ENCODE measurements at regions not wholly inside any gene's neighbourhood (a gene's known extent, or its start where the extent isn't known, plus 50 kb on each side); places are given as distances from the start of the nearest gene placed in this dataset.

GRCh38 chr5:106386287-106386686, 1284.5 kb downstream of the EFNA5 start:
- no peaks in the 10 kb centered on the region for H3K9me3 ChIP-seq (replicated peaks in 1 of 11)
- H3K27me3 ChIP-seq, result peaks cover 0 to 13% (median 0%) of the 10 kb centered on the region in 11 experiments; a peak in 3 of 22 replicates
- no peaks in the 10 kb centered on the region for H3K36me3 ChIP-seq
- H3K9ac ChIP-seq, result no peak overlapping the region
- no peak overlapping the region for H3K4me3 ChIP-seq
- H3K4me1 ChIP-seq, result no peaks in the 10 kb centered on the region
- H3K27ac ChIP-seq, result no peak overlapping the region
- no peaks in the 10 kb centered on the region for H4K20me1 ChIP-seq
- TF ChIP-seq Cebpa-rat (IDR thresholded peaks at IDR 0.05), result no peak
- H3K4me2 ChIP-seq, result no peak overlapping the region

- Histone ChIP-seq H3K4me3 (no peak overlapping the region), H3K4me2 (no peak overlapping the region), H3K4me1 (peaks cover 0 to 11% (median 4%) of the 10 kb centered on the region in 10 experiments; a peak in 7 of 20 replicates), H3K9ac (no peak overlapping the region), H4K20me1 (no peaks in the 10 kb centered on the region), H3K27me3 (peaks cover 0 to 46% (median 0%) of the 10 kb centered on the region in 11 experiments; a peak in 5 of 22 replicates), H3K36me3 (no peaks in the 10 kb centered on the region), H3K27ac (no peak overlapping the region), H3K9me3 (replicated peaks in 1 of 11) (no peaks in the 10 kb centered on the region; a peak in 1 of 22 replicates)
- TF ChIP-seq Cebpa-rat (IDR thresholded peaks at IDR 0.05), result no peak
Measured at GRCh38 chr5:106380736-106381135, 1290.0 kb downstream of the EFNA5 start.

- no peaks in the 10 kb centered on the region; a peak in 1 of 22 replicates for H3K9me3 ChIP-seq (replicated peaks in 1 of 11)
- H3K9ac ChIP-seq, result no peak overlapping the region
- no peaks in the 10 kb centered on the region for H3K36me3 ChIP-seq
- TF ChIP-seq Cebpa-rat (IDR thresholded peaks at IDR 0.05), result no peak
- peaks cover 0 to 11% (median 4%) of the 10 kb centered on the region in 10 experiments; a peak in 7 of 20 replicates for H3K4me1 ChIP-seq
- H4K20me1 ChIP-seq, result no peaks in the 10 kb centered on the region
- H3K4me3 ChIP-seq, result no peak overlapping the region
- peaks cover 0 to 53% (median 0%) of the 10 kb centered on the region in 11 experiments; a peak in 5 of 22 replicates for H3K27me3 ChIP-seq
- peak overlapping the region in 4 of 11 experiments; percentile 8 to 53 (median 30); a peak in 6 of 22 replicates for H3K4me2 ChIP-seq
- H3K27ac ChIP-seq, result no peak overlapping the region
Measured at GRCh38 chr5:106376522-106376921, 1294.2 kb downstream of the EFNA5 start.

GRCh38 chr5:106374956-106375355, 1295.8 kb downstream of the EFNA5 start:
- peaks cover 0 to 13% (median 2%) of the 10 kb centered on the region in 11 experiments; a peak in 7 of 22 replicates for H3K9me3 ChIP-seq (replicated peaks in 1 of 11)
- no peaks in the 10 kb centered on the region for H3K36me3 ChIP-seq
- no peak for TF ChIP-seq Cebpa-rat (IDR thresholded peaks at IDR 0.05)
- H3K27me3 ChIP-seq, result peaks cover 0 to 46% (median 0%) of the 10 kb centered on the region in 11 experiments; a peak in 5 of 22 replicates
- H4K20me1 ChIP-seq, result no peaks in the 10 kb centered on the region
- H3K9ac ChIP-seq, result no peak overlapping the region
- no peak overlapping the region for H3K4me3 ChIP-seq
- H3K27ac ChIP-seq, result no peak overlapping the region
- no peak overlapping the region for H3K4me2 ChIP-seq
- peaks cover 0 to 11% (median 4%) of the 10 kb centered on the region in 10 experiments; a peak in 7 of 20 replicates for H3K4me1 ChIP-seq

GRCh38 chr5:106368021-106368420, 1302.7 kb downstream of the EFNA5 start:
- no peak overlapping the region for H3K4me2 ChIP-seq
- no peak overlapping the region for H3K27ac ChIP-seq
- H3K36me3 ChIP-seq, result no peaks in the 10 kb centered on the region
- no peaks in the 10 kb centered on the region for H4K20me1 ChIP-seq
- H3K27me3 ChIP-seq, result no peaks in the 10 kb centered on the region
- no peaks in the 10 kb centered on the region for H3K4me1 ChIP-seq
- H3K9ac ChIP-seq, result no peak overlapping the region
- TF ChIP-seq Cebpa-rat (IDR thresholded peaks at IDR 0.05), result no peak
- H3K4me3 ChIP-seq, result no peak overlapping the region
- peaks cover 0 to 19% (median 6%) of the 10 kb centered on the region in 11 experiments; a peak in 8 of 22 replicates for H3K9me3 ChIP-seq (replicated peaks in 1 of 11)

- Histone ChIP-seq H3K4me1 (no peaks in the 10 kb centered on the region), H3K36me3 (no peaks in the 10 kb centered on the region), H3K27me3 (no peaks in the 10 kb centered on the region), H3K27ac (no peak overlapping the region), H3K9me3 (replicated peaks in 1 of 11) (peaks cover under 1 to 25% (median 9%) of the 10 kb centered on the region in 11 experiments; a peak in 11 of 22 replicates), H3K4me2 (no peak overlapping the region), H3K9ac (no peak overlapping the region), H3K4me3 (no peak overlapping the region), H4K20me1 (no peaks in the 10 kb centered on the region)
- no peak for TF ChIP-seq Cebpa-rat (IDR thresholded peaks at IDR 0.05)
Measured at GRCh38 chr5:106367281-106367680, 1303.5 kb downstream of the EFNA5 start.

GRCh38 chr5:106363578-106363977, 1307.2 kb downstream of the EFNA5 start:
- Histone ChIP-seq H3K27me3 (no peaks in the 10 kb centered on the region), H3K9ac (no peak overlapping the region)

GRCh38 chr5:106361905-106362304, 1308.8 kb downstream of the EFNA5 start:
- Histone ChIP-seq H3K4me2 (no peak overlapping the region), H3K36me3 (no peaks in the 10 kb centered on the region), H3K27ac (no peak overlapping the region), H3K4me3 (no peak overlapping the region), H3K9me3 (replicated peaks in 1 of 11) (peaks cover 5 to 16% (median 11%) of the 10 kb centered on the region in 11 experiments; a peak in 15 of 22 replicates), H4K20me1 (no peaks in the 10 kb centered on the region), H3K4me1 (0 out of 20 replicates have a peak, but pooled peaks cover 0 to 3% (median 0%) of the 10 kb centered on the region in 10 experiments), H3K9ac (no peak overlapping the region), H3K27me3 (no peaks in the 10 kb centered on the region)
- TF ChIP-seq Cebpa-rat (IDR thresholded peaks at IDR 0.05), result no peak

More at GRCh38 chr5:106363578-106363977, 1307.2 kb downstream of the EFNA5 start:
- Histone ChIP-seq H3K4me3 (no peak overlapping the region), H3K27ac (no peak overlapping the region), H4K20me1 (no peaks in the 10 kb centered on the region), H3K36me3 (no peaks in the 10 kb centered on the region), H3K4me2 (no peak overlapping the region), H3K9me3 (replicated peaks in 1 of 11) (peaks cover 5 to 16% (median 11%) of the 10 kb centered on the region in 11 experiments; a peak in 15 of 22 replicates), H3K4me1 (no peaks in the 10 kb centered on the region)
- TF ChIP-seq Cebpa-rat (IDR thresholded peaks at IDR 0.05), result no peak

GRCh38 chr5:106331415-106331814, 1339.3 kb downstream of the EFNA5 start:
- TF ChIP-seq Cebpa-rat (IDR thresholded peaks at IDR 0.05), result no peak
- Histone ChIP-seq H3K9me3 (replicated peaks in 1 of 11) (no peaks in the 10 kb centered on the region), H3K4me1 (no peaks in the 10 kb centered on the region), H3K27me3 (no peaks in the 10 kb centered on the region), H3K4me2 (no peak overlapping the region), H4K20me1 (no peaks in the 10 kb centered on the region), H3K9ac (no peak overlapping the region), H3K4me3 (no peak overlapping the region), H3K27ac (no peak overlapping the region), H3K36me3 (no peaks in the 10 kb centered on the region)

- Histone ChIP-seq H3K36me3 (no peaks in the 10 kb centered on the region), H3K4me3 (no peak overlapping the region), H3K9me3 (replicated peaks in 1 of 11) (no peaks in the 10 kb centered on the region), H3K4me1 (no peaks in the 10 kb centered on the region), H3K27ac (no peak overlapping the region), H4K20me1 (no peaks in the 10 kb centered on the region), H3K4me2 (no peak overlapping the region), H3K9ac (no peak overlapping the region), H3K27me3 (no peaks in the 10 kb centered on the region)
- no peak for TF ChIP-seq Cebpa-rat (IDR thresholded peaks at IDR 0.05)
Measured at GRCh38 chr5:106324356-106324755, 1346.4 kb downstream of the EFNA5 start.
